ENCODE measurements at regions not wholly inside any gene's neighbourhood (a gene's known extent, or its start where the extent isn't known, plus 50 kb on each side); places are given as distances from the start of the nearest gene placed in this dataset.
A peak's percentile ranks its signal among the peaks of the same experiment; 100 is the strongest.
"Not testable (repeated sequence)": the region's sequence is repeated elsewhere in the genome, so short reads cannot be mapped to it uniquely, and the experiment has no call there.

- DNase-seq, result no peak
Observed at GRCh38 chr6:14505401-14505800, 387.8 kb downstream of the CD83 start.

- DNase-seq, result no peak
Observed at GRCh38 chr6:14506656-14507246, 389.2 kb downstream of the CD83 start.

GRCh38 chr6:14509120-14509519, 391.5 kb downstream of the CD83 start:
- no peak for DNase-seq

- no peak for DNase-seq
Observed at GRCh38 chr6:14510038-14510437, 392.5 kb downstream of the CD83 start.

- no peak for DNase-seq
Observed at GRCh38 chr6:14511061-14511586, 393.6 kb downstream of the CD83 start.

GRCh38 chr6:14512246-14512645, 394.7 kb downstream of the CD83 start:
- no peak for DNase-seq

GRCh38 chr6:14513496-14514393, 396.2 kb downstream of the CD83 start:
- DNase-seq, result peak; percentile 58

- no peak for DNase-seq
Observed at GRCh38 chr6:14516956-14517355, 399.4 kb downstream of the CD83 start.

- DNase-seq, result peak; percentile 42
Observed at GRCh38 chr6:14517516-14518105, 400.0 kb downstream of the CD83 start.

GRCh38 chr6:14518515-14519217, 401.1 kb downstream of the CD83 start:
- DNase-seq, result peak; percentile 81

- no peak for DNase-seq
Observed at GRCh38 chr6:14520029-14520428, 402.5 kb downstream of the CD83 start.

- no peak for DNase-seq
Observed at GRCh38 chr6:14520536-14520935, 403.0 kb downstream of the CD83 start.

GRCh38 chr6:14521141-14521540, 403.6 kb downstream of the CD83 start:
- no peak for DNase-seq

- not testable (repeated sequence) for DNase-seq
Observed at GRCh38 chr6:14521861-14522260, 404.3 kb downstream of the CD83 start.

GRCh38 chr6:14524319-14524718, 406.7 kb downstream of the CD83 start:
- DNase-seq, result peak; percentile 79

GRCh38 chr6:14530385-14530784, 412.8 kb downstream of the CD83 start:
- DNase-seq, result no peak

GRCh38 chr6:14533446-14533845, 415.9 kb downstream of the CD83 start:
- DNase-seq, result no peak

GRCh38 chr6:14537030-14537429, 419.5 kb downstream of the CD83 start:
- no peak for DNase-seq

- DNase-seq, result no peak
Observed at GRCh38 chr6:14540276-14540675, 422.7 kb downstream of the CD83 start.

GRCh38 chr6:14540810-14541540, 423.4 kb downstream of the CD83 start:
- no peak for DNase-seq

- peak; percentile 63 for DNase-seq
Observed at GRCh38 chr6:14542670-14543366, 425.2 kb downstream of the CD83 start.

All from fibroblast of upper back skin (primary cell).